GM23248 (cell line): ENCODE measurements at regions not wholly inside any gene's neighbourhood (a gene's known extent, or its start where the extent isn't known, plus 50 kb on each side); places are given as distances from the start of the nearest gene placed in this dataset.

ENCODE experiments used
- DNase-seq: peaks from one replicate; pipeline ENCODE4 v3.0.0-alpha.2; 2015
- H2AFZ ChIP-seq: fragments of 200-600 bp; sonication (generic); 2 replicates; pipeline ENCODE4 v1.6.1; 2016; ENCODE audit warnings: antibody characterized with exemption
- H3F3A ChIP-seq: fragments of 200-600 bp; sonication (generic); 2 replicates; pipeline ENCODE4 v1.6.1; 2016; ENCODE audit warnings: mild to moderate bottlenecking, antibody characterized with exemption, mixed run types; ENCODE audit not compliant: insufficient read depth
- H3K27ac ChIP-seq: fragments of 200-600 bp; sonication (generic); 2 replicates; pipeline ENCODE4 v1.5.1; 2016; ENCODE audit warnings: mild to moderate bottlenecking
- H3K27me3 ChIP-seq: fragments of 200-600 bp; sonication (generic); replicated peaks from 2 replicates; pipeline ENCODE4 v1.6.1; 2016; ENCODE audit warnings: mild to moderate bottlenecking; ENCODE audit not compliant: insufficient read depth
- H3K36me3 ChIP-seq: fragments of 200-600 bp; sonication (generic); 2 replicates; pipeline ENCODE4 v1.6.1; 2016; ENCODE audit warnings: low read depth, mild to moderate bottlenecking
- H3K4me1 ChIP-seq: fragments of 200-600 bp; sonication (generic); 2 replicates; pipeline ENCODE4 v1.6.1; 2016; ENCODE audit warnings: mild to moderate bottlenecking; ENCODE audit not compliant: insufficient read depth
- H3K4me2 ChIP-seq: fragments of 200-600 bp; sonication (generic); one replicate; pipeline ENCODE4 v1.6.1; 2016; ENCODE audit warnings: mild to moderate bottlenecking; ENCODE audit not compliant: unreplicated experiment
- H3K4me3 ChIP-seq: fragments of 200-600 bp; sonication (generic); 2 replicates; pipeline ENCODE4 v1.5.1; 2016; ENCODE audit warnings: mild to moderate bottlenecking
- H3K79me2 ChIP-seq: fragments of 200-600 bp; sonication (generic); 2 replicates; pipeline ENCODE4 v1.6.1; 2016; ENCODE audit warnings: mild to moderate bottlenecking; ENCODE audit not compliant: insufficient read depth
- H3K9ac ChIP-seq: fragments of 200-600 bp; sonication (generic); 2 replicates; pipeline ENCODE4 v1.6.1; 2016; ENCODE audit warnings: mild to moderate bottlenecking
- H3K9me2 ChIP-seq: fragments of 200-600 bp; sonication (generic); 2 replicates; pipeline ENCODE4 v1.6.1; 2016; ENCODE audit warnings: mixed run types, mild to moderate bottlenecking, moderate library complexity; ENCODE audit not compliant: insufficient read depth
- H3K9me3 ChIP-seq: fragments of 200-600 bp; sonication (generic); one replicate; pipeline ENCODE4 v1.6.1; 2017; ENCODE audit warnings: low read depth
- H4K20me1 ChIP-seq: fragments of 200-600 bp; sonication (generic); 2 replicates; pipeline ENCODE4 v1.6.0; 2016; ENCODE audit not compliant: insufficient read depth
- EZH2 ChIP-seq: fragments of 200-600 bp; sonication (generic); IDR thresholded peaks from 2 replicates; pipeline ENCODE4 v1.6.1; 2018; ENCODE audit warnings: antibody characterized with exemption, mild to moderate bottlenecking; ENCODE audit not compliant: insufficient read depth, poor library complexity, severe bottlenecking
- EZH2phosphoT487 ChIP-seq: fragments of 200-600 bp; sonication (generic); IDR thresholded peaks from 2 replicates; pipeline ENCODE4 v1.6.1; 2018; ENCODE audit warnings: antibody characterized with exemption, moderate library complexity, mild to moderate bottlenecking, low read depth; ENCODE audit not compliant: insufficient read depth
- WGBS, 2 experiments: methylation state at CpG; one replicate each; pipeline ENCODE4 v1.1.6; 2015 to 2017; ENCODE audit warnings: low lambda C conversion rate in 2 of 2, low coverage in 1 of 2; ENCODE audit errors: missing lambda C conversion rate in 2 of 2; 5-methylcytosine and 5-hydroxymethylcytosine counted together
- in situ Hi-C: fragments of 300-500 bp; cut with MboI; formaldehyde crosslinking; loops from 2 replicates; pipeline ENCODE4 v1.15.0; 2020

GRCh38 chr20:4571759-4572531 lies 114.3 kb upstream of the PRNP start:
- in situ Hi-C loops: no loop called here

GRCh38 chr20:4569865-4570264 lies 116.4 kb upstream of the PRNP start:
- TF ChIP-seq EZH2phosphoT487 (no peak), EZH2 (no peak)
- no peaks in the 10 kb centered on the region for H3K36me3 ChIP-seq
- H3K79me2 ChIP-seq: no peaks in the 10 kb centered on the region
- no peak for DNase-seq
- H3K4me2 ChIP-seq: no peak overlapping the region
- H3F3A ChIP-seq: peaks cover 14% of the 10 kb centered on the region
- H3K9me2 ChIP-seq: no peaks in the 10 kb centered on the region
- in situ Hi-C loops: no loop called here
- no peaks in the 10 kb centered on the region for H3K27me3 ChIP-seq
- no peak overlapping the region for H2AFZ ChIP-seq
- H3K9ac ChIP-seq: no peak overlapping the region
- peaks cover 22% of the 10 kb centered on the region for H3K4me1 ChIP-seq
- no peak overlapping the region for H3K4me3 ChIP-seq
- no peak overlapping the region for H3K27ac ChIP-seq
- WGBS, 2 experiments: 71 to 75% methylated on average over 3 of the region's 3 CpGs
- H3K9me3 ChIP-seq: no peaks in the 10 kb centered on the region
- H4K20me1 ChIP-seq: no peaks in the 10 kb centered on the region

More at GRCh38 chr20:4571759-4572531, 114.3 kb upstream of the PRNP start:
- no peak for TF ChIP-seq EZH2
- no peak for TF ChIP-seq EZH2phosphoT487
- Histone ChIP-seq H3K79me2 (no peaks in the 10 kb centered on the region), H3K9me3 (no peaks in the 10 kb centered on the region), H3K4me3 (no peak overlapping the region), H3K4me2 (no peak overlapping the region), H3K27ac (no peak overlapping the region), H3K27me3 (no peaks in the 10 kb centered on the region), H3K36me3 (no peaks in the 10 kb centered on the region), H2AFZ (no peak overlapping the region), H3K9ac (no peak overlapping the region), H4K20me1 (no peaks in the 10 kb centered on the region), H3K9me2 (no peaks in the 10 kb centered on the region), H3F3A (peaks cover 18% of the 10 kb centered on the region), H3K4me1 (peaks cover 22% of the 10 kb centered on the region)
- WGBS, 2 experiments: 60 to 61% methylated on average over 8 of the region's 8 CpGs
- peak; percentile 80 for DNase-seq

GRCh38 chr20:4569092-4569491 lies 117.2 kb upstream of the PRNP start:
- Histone ChIP-seq H3K79me2 (no peaks in the 10 kb centered on the region), H3K4me2 (no peak overlapping the region), H3F3A (peaks cover 10% of the 10 kb centered on the region), H3K9me2 (no peaks in the 10 kb centered on the region), H3K4me3 (no peak overlapping the region), H3K36me3 (no peaks in the 10 kb centered on the region), H3K4me1 (peaks cover 15% of the 10 kb centered on the region), H2AFZ (no peak overlapping the region), H4K20me1 (no peaks in the 10 kb centered on the region), H3K9ac (no peak overlapping the region), H3K27me3 (0 out of 2 replicates have a peak, but pooled peaks cover 6% of the 10 kb centered on the region), H3K27ac (no peak overlapping the region), H3K9me3 (no peaks in the 10 kb centered on the region)
- in situ Hi-C loops: no loop called here
- DNase-seq: no peak
- 47 to 51% methylated on average over 2 of the region's 2 CpGs for WGBS, 2 experiments
- TF ChIP-seq EZH2phosphoT487: no peak
- no peak for TF ChIP-seq EZH2

GRCh38 chr20:4568361-4568959 lies 117.8 kb upstream of the PRNP start:
- no peaks in the 10 kb centered on the region for H3K79me2 ChIP-seq
- H4K20me1 ChIP-seq: no peaks in the 10 kb centered on the region
- WGBS, 2 experiments: 46% methylated on average over 4 of the region's 4 CpGs
- no peaks in the 10 kb centered on the region for H3K9me2 ChIP-seq
- no peaks in the 10 kb centered on the region for H3K36me3 ChIP-seq
- H3K4me3 ChIP-seq: no peak overlapping the region
- H3K27me3 ChIP-seq: 0 out of 2 replicates have a peak, but pooled peaks cover 6% of the 10 kb centered on the region
- no peak overlapping the region for H3K9ac ChIP-seq
- peaks cover 9% of the 10 kb centered on the region for H3K4me1 ChIP-seq
- no peak for DNase-seq
- no peak overlapping the region for H3K4me2 ChIP-seq
- in situ Hi-C loops: no loop called here
- no peaks in the 10 kb centered on the region for H3K9me3 ChIP-seq
- H3K27ac ChIP-seq: no peak overlapping the region
- no peak overlapping the region for H2AFZ ChIP-seq
- peaks cover 3% of the 10 kb centered on the region; the same call in 1 of the 2 replicates for H3F3A ChIP-seq
- TF ChIP-seq EZH2phosphoT487 (no peak), EZH2 (no peak)
